ENCODE measurements at regions not wholly inside any gene's neighbourhood (a gene's known extent, or its start where the extent isn't known, plus 50 kb on each side); places are given as distances from the start of the nearest gene placed in this dataset.

- Histone ChIP-seq H3K9me3 (replicated peaks in 1 of 3) (no peaks in the 10 kb centered on the region), H3K4me3 (no peak overlapping the region), H3K4me1 (replicated peaks in 1 of 2) (peaks cover 0 to 5% of the 10 kb centered on the region in 2 donors), H3K27ac (no peak overlapping the region), H3K36me3 (replicated peaks in 1 of 2) (no peaks in the 10 kb centered on the region), H3K27me3 (no peaks in the 10 kb centered on the region)
- WGBS, 4 donors: 85 to 96% (median 90%) methylated on average over 7 of the region's 7 CpGs
- DNase-seq: no peak
- no peak for TF ChIP-seq CTCF (IDR thresholded peaks at IDR 0.05)
- TF ChIP-seq POLR2A (IDR thresholded peaks at IDR 0.05): no peak
- intact Hi-C loops (cut with DNase I): no loop called here
Observed at GRCh38 chr11:15835788-15836411, 520.4 kb downstream of the SOX6 start.

GRCh38 chr11:15836795-15837194 lies 519.6 kb downstream of the SOX6 start:
- WGBS, 4 donors: 71 to 94% (median 83%) methylated on average over 1 of the region's 1 CpG
- Histone ChIP-seq H3K4me3 (no peak overlapping the region), H3K9me3 (replicated peaks in 1 of 3) (no peaks in the 10 kb centered on the region), H3K4me1 (replicated peaks in 1 of 2) (peaks cover 0 to 5% of the 10 kb centered on the region in 2 donors), H3K27me3 (no peaks in the 10 kb centered on the region), H3K36me3 (replicated peaks in 1 of 2) (no peaks in the 10 kb centered on the region), H3K27ac (no peak overlapping the region)
- TF ChIP-seq POLR2A (IDR thresholded peaks at IDR 0.05) (no peak), CTCF (IDR thresholded peaks at IDR 0.05) (no peak)
- DNase-seq: no peak
- intact Hi-C loops (cut with DNase I): no loop called here

GRCh38 chr11:15837901-15838489 lies 518.4 kb downstream of the SOX6 start:
- Histone ChIP-seq H3K36me3 (replicated peaks in 1 of 2) (no peaks in the 10 kb centered on the region), H3K27ac (no peak overlapping the region), H3K4me1 (replicated peaks in 1 of 2) (peaks cover 0 to 5% of the 10 kb centered on the region in 2 donors), H3K27me3 (no peaks in the 10 kb centered on the region), H3K4me3 (no peak overlapping the region), H3K9me3 (replicated peaks in 1 of 3) (no peaks in the 10 kb centered on the region)
- TF ChIP-seq CTCF (IDR thresholded peaks at IDR 0.05) (no peak), POLR2A (IDR thresholded peaks at IDR 0.05) (no peak)
- intact Hi-C loops (cut with DNase I): no loop called here
- DNase-seq: no peak
- WGBS, 4 donors: 93 to 100% (median 96%) methylated on average over 4 of the region's 4 CpGs

- intact Hi-C loops (cut with DNase I): no loop called here
- H3K4me3 ChIP-seq: no peak overlapping the region
- no peaks in the 10 kb centered on the region for H3K36me3 ChIP-seq (replicated peaks in 1 of 2)
- no peaks in the 10 kb centered on the region for H3K27me3 ChIP-seq
- DNase-seq: no peak
- no peaks in the 10 kb centered on the region for H3K9me3 ChIP-seq (replicated peaks in 1 of 3)
- no peak for TF ChIP-seq POLR2A (IDR thresholded peaks at IDR 0.05)
- TF ChIP-seq CTCF (IDR thresholded peaks at IDR 0.05): no peak
- WGBS, 4 donors: 77 to 89% (median 81%) methylated on average over 3 of the region's 3 CpGs
- no peak overlapping the region for H3K27ac ChIP-seq
- H3K4me1 ChIP-seq (replicated peaks in 1 of 2): peaks cover 0 to 9% of the 10 kb centered on the region in 2 donors
Observed at GRCh38 chr11:15839061-15839460, 517.3 kb downstream of the SOX6 start.
